Heart left ventricle (tissue), 16 donors: ENCODE measurements at regions not wholly inside any gene's neighbourhood (a gene's known extent, or its start where the extent isn't known, plus 50 kb on each side); places are given as distances from the start of the nearest gene placed in this dataset.
A peak's percentile ranks its signal among the peaks of the same experiment; 100 is the strongest.

Experiments used
- ATAC-seq, 4 donors: fragments of 200-7000 bp; cut with Tn5 transposase; one replicate each; pipeline ENCODE4 v1.9.1; 2020 to 2022; ENCODE audit warnings: moderate library complexity in 4 of 4, mild to moderate bottlenecking in 3 of 4, moderate number of reproducible peaks in 1 of 4
- DNase-seq, 5 donors: peaks; one replicate each; pipeline ENCODE4 v3.0.0-alpha.2; 2020
- H3K27ac ChIP-seq, 12 donors: fragments of 200-600 bp; sonication (generic) in 4 of 12; one replicate each; pipeline versions ENCODE4 v1.5.0 to v1.8.0; 2016 to 2022; ENCODE audit warnings: mild to moderate bottlenecking in 2 of 12
- H3K27me3 ChIP-seq, 9 donors: fragments of 200-600 bp; sonication (generic) in 2 of 9; one replicate each; pipeline versions ENCODE4 v1.5.1 to v1.8.0; 2016 to 2022; ENCODE audit warnings: mild to moderate bottlenecking in 3 of 9
- H3K36me3 ChIP-seq, 9 donors: fragments of 200-600 bp; sonication (generic) in 2 of 9; one replicate each; pipeline versions ENCODE4 v1.5.0 to v1.8.0; 2018 to 2022; ENCODE audit warnings: mild to moderate bottlenecking in 2 of 9
- H3K4me1 ChIP-seq, 12 donors: fragments of 200-600 bp; sonication (generic) in 4 of 12; one replicate each; pipeline versions ENCODE4 v1.5.0 to v1.8.0; 2016 to 2022; ENCODE audit warnings: mild to moderate bottlenecking in 3 of 12
- H3K4me3 ChIP-seq, 12 donors: fragments of 200-600 bp; sonication (generic) in 4 of 12; one replicate each; pipeline versions ENCODE4 v1.5.0 to v1.8.0; 2017 to 2022; ENCODE audit warnings: mild to moderate bottlenecking in 9 of 12, moderate library complexity in 4 of 12
- H3K9me3 ChIP-seq, 12 donors: fragments of 200-600 bp; sonication (generic) in 4 of 12; one replicate each; pipeline versions ENCODE4 v1.5.0 to v1.8.0; 2016 to 2022; ENCODE audit warnings: mild to moderate bottlenecking in 1 of 12
- POLR2A ChIP-seq, 2 donors: fragments of 450-650 bp; IDR thresholded peaks; one replicate each; pipeline ENCODE4 v1.6.1; 2017; ENCODE audit warnings: antibody characterized with exemption in 2 of 2, mild to moderate bottlenecking in 2 of 2, moderate library complexity in 2 of 2
- WGBS, 4 donors: extraction: QIAGEN DNeasy Blood & Tissue Kit in 2 of 4; methylation state at CpG; one replicate each; pipeline versions ENCODE4 v1.1.5 to v1.1.7; 2013 to 2018; 5-methylcytosine and 5-hydroxymethylcytosine counted together
- intact Hi-C, 10 donors: fragments of 100-400 bp; cut with DNase I; formaldehyde crosslinking; loops; one replicate each; pipeline versions ENCODE4 v1.11.1 to v1.14.2; 2022
- TF ChIP-seq, protein P1 (sequence below), 12 donors: fragments of 200-600 bp; sonication (generic) in 4 of 12; IDR thresholded peaks; one replicate each; pipeline versions ENCODE4 v1.5.0 to v1.8.0; 2018 to 2022; ENCODE audit warnings: antibody characterized with exemption in 12 of 12, mild to moderate bottlenecking in 5 of 12
- donor health status: ischemic (EF 13 %, LVEDD 7.1; RV severe dilation, severe dysfunction).
- donor health status: healthy with polysubstance abuse.
- donor health status: DM: no; HTN: yes; CAD: no.
- donor health status: DM: no; HTN: no; CAD: no.
- donor health status: ischemic (EF 25% LVEDD 6.9; RV normal size, moderate dysfunction).
- donor health status: ischemic (EF 25% LVEDD 5.7; RV mildly dilated, moderate dysfunction).
- donor health status: healthy.
- donor health status: DM: yes; HTN: yes; CAD: no.
- donor health status: ischemic (EF 35%, LVEDD 5.7; RV mildly dilated, moderate dysfunction).
- donor health status: nonischemic (EF 11% LVEDD 7.7; RV severe dilation, severe dysfunction).
- donor health status: DM: yes; HTN: yes; CAD: no.
- donor health status: PGD.
- donor health status: ischemic (EF 29% LVEDD 5.4; RV normal size, mild dysfunction).
- donor health status: nonischemic (EF 23%, LVEDD 6.1; RV moderate dilation, normal function).

DNA sequence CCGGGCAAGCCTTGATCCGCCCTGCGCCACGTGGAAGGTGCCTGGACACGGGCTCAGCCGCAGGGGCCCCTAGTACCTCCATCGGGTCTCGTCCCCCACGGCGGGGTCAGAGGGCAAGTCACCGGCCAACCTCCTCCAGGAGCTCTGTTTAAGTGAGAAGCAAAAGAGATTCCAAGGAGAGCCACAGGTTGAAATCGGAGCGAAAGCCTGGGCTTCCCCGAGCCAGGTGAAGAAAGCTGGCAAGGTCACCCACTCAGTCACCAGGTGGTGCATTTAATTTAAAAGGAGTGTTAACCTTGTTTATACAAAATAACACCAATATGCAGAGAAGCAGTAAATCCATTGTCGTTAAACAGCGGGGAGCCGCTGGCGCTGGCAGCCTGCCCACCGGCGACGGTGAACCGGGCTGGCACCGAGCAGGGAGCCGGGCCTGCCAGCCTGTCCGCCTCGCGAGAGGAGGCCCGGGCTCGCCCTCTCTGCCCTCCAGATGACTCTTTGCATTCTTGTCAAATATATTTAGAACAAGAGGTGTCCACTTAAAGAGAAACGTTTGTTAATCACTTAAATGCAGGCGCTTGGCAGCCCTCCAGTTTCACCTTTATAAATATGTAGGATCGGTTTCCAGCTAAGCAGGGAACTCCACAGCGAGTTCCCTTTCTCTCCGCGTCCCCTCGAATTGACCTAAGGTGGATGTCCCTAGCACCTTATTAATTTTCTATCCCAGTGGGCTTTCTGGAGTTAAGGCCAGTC, 277.3 kb upstream of the NR2F2 start:
- no peaks in the 10 kb centered on the region for H3K36me3 ChIP-seq
- peaks cover 0 to 6% (median 0%) of the 10 kb centered on the region in 12 donors for H3K9me3 ChIP-seq
- DNase-seq: peak; percentile 52 to 82 (median 77)
- intact Hi-C loops: no loop called here
- peaks cover 0 to 32% (median 0%) of the 10 kb centered on the region in 9 donors for H3K27me3 ChIP-seq
- TF ChIP-seq, protein P1, sequence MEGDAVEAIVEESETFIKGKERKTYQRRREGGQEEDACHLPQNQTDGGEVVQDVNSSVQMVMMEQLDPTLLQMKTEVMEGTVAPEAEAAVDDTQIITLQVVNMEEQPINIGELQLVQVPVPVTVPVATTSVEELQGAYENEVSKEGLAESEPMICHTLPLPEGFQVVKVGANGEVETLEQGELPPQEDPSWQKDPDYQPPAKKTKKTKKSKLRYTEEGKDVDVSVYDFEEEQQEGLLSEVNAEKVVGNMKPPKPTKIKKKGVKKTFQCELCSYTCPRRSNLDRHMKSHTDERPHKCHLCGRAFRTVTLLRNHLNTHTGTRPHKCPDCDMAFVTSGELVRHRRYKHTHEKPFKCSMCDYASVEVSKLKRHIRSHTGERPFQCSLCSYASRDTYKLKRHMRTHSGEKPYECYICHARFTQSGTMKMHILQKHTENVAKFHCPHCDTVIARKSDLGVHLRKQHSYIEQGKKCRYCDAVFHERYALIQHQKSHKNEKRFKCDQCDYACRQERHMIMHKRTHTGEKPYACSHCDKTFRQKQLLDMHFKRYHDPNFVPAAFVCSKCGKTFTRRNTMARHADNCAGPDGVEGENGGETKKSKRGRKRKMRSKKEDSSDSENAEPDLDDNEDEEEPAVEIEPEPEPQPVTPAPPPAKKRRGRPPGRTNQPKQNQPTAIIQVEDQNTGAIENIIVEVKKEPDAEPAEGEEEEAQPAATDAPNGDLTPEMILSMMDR (IDR thresholded peaks at IDR 0.05): no peak
- no peak for TF ChIP-seq POLR2A (IDR thresholded peaks at IDR 0.05)
- H3K27ac ChIP-seq: peak overlapping the region; percentile 37 to 87 (median 70)
- ATAC-seq: peak; percentile 89 to 96 (median 94)
- H3K4me3 ChIP-seq: peak overlapping the region in 10 of 12 donors; percentile 18 to 50 (median 34)
- H3K4me1 ChIP-seq: peaks cover 0 to 36% (median 17%) of the 10 kb centered on the region in 12 donors
- WGBS, 4 donors: 10 to 25% (median 19%) methylated on average over 31 to 36 of the region's 36 CpGs

DNA sequence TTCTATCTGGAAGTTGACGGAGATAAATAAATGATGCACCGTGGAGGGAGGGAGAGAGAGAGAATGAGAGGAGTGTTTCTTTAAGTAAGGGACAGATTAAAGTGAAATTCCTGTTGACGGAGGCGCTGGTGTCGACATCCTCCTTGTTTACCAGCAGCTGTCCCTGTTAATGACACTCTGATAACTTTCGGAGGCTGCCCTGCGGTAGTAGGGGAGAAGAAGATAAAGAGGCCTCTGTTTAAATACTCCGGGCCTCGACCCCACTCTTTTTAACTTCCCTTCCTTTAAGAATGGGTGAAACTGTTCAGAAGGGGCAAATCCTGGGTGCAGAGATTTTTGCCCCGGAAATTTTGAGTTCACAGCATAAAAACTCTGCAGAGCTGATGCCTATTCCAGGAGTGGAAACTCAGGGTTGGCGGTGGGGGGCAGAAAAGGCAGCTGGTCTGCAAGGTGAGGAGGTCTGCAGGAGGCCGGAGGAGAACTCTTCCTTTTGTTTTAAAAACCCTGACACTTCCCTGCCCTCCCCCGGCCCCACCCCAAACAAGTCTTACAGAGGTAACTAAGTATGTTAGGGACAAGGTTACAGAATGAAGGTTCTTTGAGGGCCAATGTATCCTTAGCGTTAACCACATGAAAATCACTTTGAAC, 276.6 kb upstream of the NR2F2 start:
- TF ChIP-seq POLR2A (IDR thresholded peaks at IDR 0.05): no peak
- TF ChIP-seq, protein P1 (IDR thresholded peaks at IDR 0.05): no peak
- Histone ChIP-seq H3K36me3 (no peaks in the 10 kb centered on the region), H3K4me1 (peaks cover 0 to 35% (median 16%) of the 10 kb centered on the region in 12 donors), H3K4me3 (peak overlapping the region in 9 of 12 donors; percentile 24 to 50 (median 35)), H3K27me3 (peaks cover 0 to 32% (median 0%) of the 10 kb centered on the region in 9 donors), H3K27ac (peak overlapping the region; percentile 37 to 87 (median 70)), H3K9me3 (peaks cover 0 to 1% (median 0%) of the 10 kb centered on the region in 12 donors)
- ATAC-seq (peak; percentile 49 to 74 (median 62)), DNase-seq (peak in 3 of 5 donors; percentile 29 to 41 (median 39))
- intact Hi-C loops: no loop called here
- 29 to 44% (median 33%) methylated on average over 14 of the region's 14 CpGs for WGBS, 4 donors

DNA sequence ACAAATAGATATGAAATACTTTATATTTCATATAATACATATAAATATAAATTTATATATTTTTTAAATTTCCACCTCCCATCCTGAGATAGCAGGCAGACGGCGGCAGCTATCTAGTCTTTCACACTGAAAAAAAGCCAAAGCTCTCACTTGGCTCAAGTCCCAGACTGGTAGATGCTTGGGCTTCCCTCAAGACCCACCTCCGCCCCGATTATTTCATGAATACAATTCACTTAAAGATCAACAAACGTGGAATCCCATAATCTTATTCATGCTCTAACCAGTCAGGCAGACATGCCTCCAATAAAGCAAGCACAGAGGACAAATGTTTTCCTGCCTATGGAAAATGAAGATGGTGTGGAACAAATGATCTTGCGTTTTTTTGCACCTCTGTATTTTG, 275.9 kb upstream of the NR2F2 start:
- Histone ChIP-seq H3K27me3 (peaks cover 0 to 32% (median 0%) of the 10 kb centered on the region in 9 donors), H3K36me3 (no peaks in the 10 kb centered on the region), H3K9me3 (no peaks in the 10 kb centered on the region), H3K27ac (peak overlapping the region in 4 of 12 donors; percentile 55 to 87 (median 74)), H3K4me1 (peaks cover 0 to 30% (median 16%) of the 10 kb centered on the region in 12 donors), H3K4me3 (no peak overlapping the region)
- TF ChIP-seq POLR2A (IDR thresholded peaks at IDR 0.05): no peak
- TF ChIP-seq, protein P1 (IDR thresholded peaks at IDR 0.05): no peak
- ATAC-seq (no peak), DNase-seq (no peak)
- intact Hi-C loops: no loop called here
- WGBS, 4 donors: 58 to 66% (median 59%) methylated on average over 6 of the region's 6 CpGs
